Panc1 (cell line): ENCODE measurements at regions not wholly inside any gene's neighbourhood (a gene's known extent, or its start where the extent isn't known, plus 50 kb on each side); places are given as distances from the start of the nearest gene placed in this dataset.

Experiments
- CTCF ChIP-seq: fragments of 450-650 bp; IDR thresholded peaks from 2 replicates; pipeline ENCODE4 v1.5.1; 2017; ENCODE audit warnings: mild to moderate bottlenecking
- POLR2AphosphoS5 ChIP-seq: IDR thresholded peaks from 2 replicates; pipeline ENCODE4 v1.6.1; 2012; ENCODE audit warnings: mild to moderate bottlenecking, low read depth, low read length, moderate library complexity
- REST ChIP-seq, 2 experiments: IDR thresholded peaks; 2 replicates each; pipeline ENCODE4 v1.6.1; 2011 to 2012; ENCODE audit warnings: low read depth in 2 of 2, control low read depth in 1 of 2, low read length in 1 of 2, mild to moderate bottlenecking in 1 of 2, moderate library complexity in 1 of 2; ENCODE audit not compliant: insufficient read depth in 1 of 2
- TCF7L2 ChIP-seq: IDR thresholded peaks from 2 replicates; pipeline ENCODE4 v1.6.1; 2011; ENCODE audit warnings: mild to moderate bottlenecking, low read depth, low read length, inconsistent platforms

- TF ChIP-seq CTCF: no peak
- TF ChIP-seq REST (IDR thresholded peaks at IDR 0.05; ENCODE audit: insufficient read depth in 1 of 2, low read depth in 2 of 2, low read length in 1 of 2): no peak
- TF ChIP-seq POLR2AphosphoS5: no peak
- TF ChIP-seq TCF7L2: no peak
Measured at GRCh38 chr10:83144461-83144860, 994.8 kb upstream of the GHITM start.
